Activated B cell treated with CpG ODN at 0.5 μM for 24 hours (primary cell): ENCODE measurements at regions not wholly inside any gene's neighbourhood (a gene's known extent, or its start where the extent isn't known, plus 50 kb on each side); places are given as distances from the start of the nearest gene placed in this dataset.

Experiments used
- ATAC-seq: fragments of 200-7000 bp; cut with Tn5 transposase; one replicate; pipeline ENCODE4 v1.10.0; 2021; ENCODE audit warnings: low read depth, mild to moderate bottlenecking, moderate library complexity
- CTCF ChIA-PET: fragments of 350-600 bp; sonication (Branson Sonifier 250); formaldehyde crosslinking; loops from one replicate; lab custom pipeline; 2021; ENCODE audit warnings: antibody characterized with exemption; lab: Charles Lee
- POLR2A ChIA-PET: fragments of 350-600 bp; sonication (Branson Sonifier 250); formaldehyde crosslinking; loops from one replicate; lab custom pipeline; 2021; ENCODE audit warnings: antibody characterized with exemption; lab: Charles Lee
- DNase-seq: peaks from one replicate; pipeline ENCODE4 v3.0.0; 2022
- H3K27ac Mint-ChIP-seq: one replicate; pipeline ENCODE4 v1.8.0; 2020; ENCODE audit warnings: mixed read lengths
- H3K27me3 Mint-ChIP-seq: one replicate; pipeline ENCODE4 v1.8.0; 2021; ENCODE audit warnings: mixed read lengths
- H3K36me3 Mint-ChIP-seq: one replicate; pipeline ENCODE4 v1.8.0; 2021; ENCODE audit warnings: low read depth, mixed read lengths
- H3K4me1 Mint-ChIP-seq: one replicate; pipeline ENCODE4 v1.8.0; 2021; ENCODE audit warnings: mixed read lengths
- H3K4me3 Mint-ChIP-seq: one replicate; pipeline ENCODE4 v1.8.0; 2020; ENCODE audit warnings: mild to moderate bottlenecking, mixed read lengths
- H3K9me3 Mint-ChIP-seq: one replicate; pipeline ENCODE4 v1.8.0; 2020; ENCODE audit warnings: mixed read lengths
- CTCF ChIP-seq: fragments of 200-600 bp; IDR thresholded peaks from one replicate; pipeline ENCODE4 v1.8.0; 2022; ENCODE audit warnings: antibody characterized with exemption, mild to moderate bottlenecking
- intact Hi-C: fragments of 100-400 bp; cut with micrococcal nuclease; formaldehyde crosslinking; loops from one replicate; pipeline ENCODE4 v1.15.1; 2024

GRCh38 chr12:28936221-28936620, 212.9 kb upstream of the FAR2 start:
- Mint-ChIP-seq H3K9me3 (peaks cover 2% of the 10 kb centered on the region), H3K36me3 (no peaks in the 10 kb centered on the region), H3K27ac (no peak overlapping the region), H3K4me1 (no peaks in the 10 kb centered on the region), H3K27me3 (no peaks in the 10 kb centered on the region), H3K4me3 (no peak overlapping the region)
- ChIA-PET CTCF (no interaction called here), POLR2A (no interaction called here)
- ATAC-seq (no peak), DNase-seq (no peak)
- no peak for TF ChIP-seq CTCF
- intact Hi-C loops, result no loop called here

- no peaks in the 10 kb centered on the region for H3K4me1 Mint-ChIP-seq
- CTCF ChIA-PET, result no interaction called here
- no peak overlapping the region for H3K4me3 Mint-ChIP-seq
- no peaks in the 10 kb centered on the region for H3K36me3 Mint-ChIP-seq
- ATAC-seq (no peak), DNase-seq (no peak)
- peaks cover 2% of the 10 kb centered on the region for H3K9me3 Mint-ChIP-seq
- no peak overlapping the region for H3K27ac Mint-ChIP-seq
- intact Hi-C loops, result no loop called here
- no peak for TF ChIP-seq CTCF
- no peaks in the 10 kb centered on the region for H3K27me3 Mint-ChIP-seq
- POLR2A ChIA-PET, result no interaction called here
Observed at GRCh38 chr12:28936711-28937110, 212.4 kb upstream of the FAR2 start.

GRCh38 chr12:28937196-28937595, 211.9 kb upstream of the FAR2 start:
- CTCF ChIA-PET, result no interaction called here
- H3K4me1 Mint-ChIP-seq, result no peaks in the 10 kb centered on the region
- no peak for DNase-seq
- H3K27me3 Mint-ChIP-seq, result no peaks in the 10 kb centered on the region
- intact Hi-C loops, result no loop called here
- H3K27ac Mint-ChIP-seq, result no peak overlapping the region
- TF ChIP-seq CTCF, result no peak
- peaks cover 2% of the 10 kb centered on the region for H3K9me3 Mint-ChIP-seq
- POLR2A ChIA-PET, result no interaction called here
- H3K4me3 Mint-ChIP-seq, result no peak overlapping the region
- no peak for ATAC-seq
- no peaks in the 10 kb centered on the region for H3K36me3 Mint-ChIP-seq

GRCh38 chr12:28938056-28938455, 211.0 kb upstream of the FAR2 start:
- CTCF ChIA-PET, result no interaction called here
- ATAC-seq (no peak), DNase-seq (no peak)
- Mint-ChIP-seq H3K9me3 (peaks cover 2% of the 10 kb centered on the region), H3K36me3 (no peaks in the 10 kb centered on the region), H3K4me1 (no peaks in the 10 kb centered on the region), H3K27ac (no peak overlapping the region), H3K4me3 (no peak overlapping the region), H3K27me3 (no peaks in the 10 kb centered on the region)
- TF ChIP-seq CTCF, result no peak
- intact Hi-C loops, result no loop called here
- POLR2A ChIA-PET, result no interaction called here

- no peaks in the 10 kb centered on the region for H3K4me1 Mint-ChIP-seq
- no peaks in the 10 kb centered on the region for H3K36me3 Mint-ChIP-seq
- H3K9me3 Mint-ChIP-seq, result peaks cover 2% of the 10 kb centered on the region
- no peaks in the 10 kb centered on the region for H3K27me3 Mint-ChIP-seq
- intact Hi-C loops, result no loop called here
- ATAC-seq (no peak), DNase-seq (no peak)
- POLR2A ChIA-PET, result no interaction called here
- no peak for TF ChIP-seq CTCF
- H3K4me3 Mint-ChIP-seq, result no peak overlapping the region
- H3K27ac Mint-ChIP-seq, result no peak overlapping the region
- CTCF ChIA-PET, result no interaction called here
Observed at GRCh38 chr12:28938581-28939235, 210.4 kb upstream of the FAR2 start.
